Heart left ventricle (tissue), 13 donors: ENCODE measurements at regions not wholly inside any gene's neighbourhood (a gene's known extent, or its start where the extent isn't known, plus 50 kb on each side); places are given as distances from the start of the nearest gene placed in this dataset.

Experiments
- CTCF ChIP-seq, 12 donors: fragments of 200-600 bp; sonication (generic) in 4 of 12; IDR thresholded peaks; one replicate each; pipeline versions ENCODE4 v1.5.0 to v1.8.0; 2018 to 2022; ENCODE audit warnings: antibody characterized with exemption in 12 of 12, mild to moderate bottlenecking in 5 of 12
- POLR2A ChIP-seq, 2 donors: fragments of 450-650 bp; IDR thresholded peaks; one replicate each; pipeline ENCODE4 v1.6.1; 2017; ENCODE audit warnings: antibody characterized with exemption in 2 of 2, mild to moderate bottlenecking in 2 of 2, moderate library complexity in 2 of 2
- donor health status: ischemic (EF 13 %, LVEDD 7.1; RV severe dilation, severe dysfunction).
- donor health status: DM: no; HTN: yes; CAD: no.
- donor health status: DM: no; HTN: no; CAD: no.
- donor health status: ischemic (EF 25% LVEDD 6.9; RV normal size, moderate dysfunction).
- donor health status: ischemic (EF 25% LVEDD 5.7; RV mildly dilated, moderate dysfunction).
- donor health status: ischemic (EF 35%, LVEDD 5.7; RV mildly dilated, moderate dysfunction).
- donor health status: nonischemic (EF 11% LVEDD 7.7; RV severe dilation, severe dysfunction).
- donor health status: DM: yes; HTN: yes; CAD: no.
- donor health status: PGD.
- donor health status: ischemic (EF 29% LVEDD 5.4; RV normal size, mild dysfunction).
- donor health status: nonischemic (EF 23%, LVEDD 6.1; RV moderate dilation, normal function).

- TF ChIP-seq CTCF (IDR thresholded peaks at IDR 0.05) (no peak), POLR2A (IDR thresholded peaks at IDR 0.05) (no peak)
Measured at GRCh38 chr6:153449279-153449678, 318.2 kb upstream of the RGS17 start.
